Esophagus squamous epithelium (tissue), 4 donors: ENCODE measurements at regions not wholly inside any gene's neighbourhood (a gene's known extent, or its start where the extent isn't known, plus 50 kb on each side); places are given as distances from the start of the nearest gene placed in this dataset.

ENCODE experiments used
- POLR2A ChIP-seq, 4 donors: fragments of 450-650 bp; IDR thresholded peaks; one replicate each; pipeline ENCODE4 v1.6.1; 2017; ENCODE audit warnings: antibody characterized with exemption in 4 of 4, mild to moderate bottlenecking in 4 of 4, moderate library complexity in 3 of 4
- TF ChIP-seq, protein P1 (sequence below), 6 experiments: fragments of 450-650 bp in 4 of 6; fragments of 200-600 bp in 2 of 6; sonication (generic) in 2 of 6; IDR thresholded peaks; one replicate each; pipeline ENCODE4 v1.5.1; 2016 to 2019; ENCODE audit warnings: antibody characterized with exemption in 6 of 6, mild to moderate bottlenecking in 4 of 6, moderate library complexity in 4 of 6

DNA sequence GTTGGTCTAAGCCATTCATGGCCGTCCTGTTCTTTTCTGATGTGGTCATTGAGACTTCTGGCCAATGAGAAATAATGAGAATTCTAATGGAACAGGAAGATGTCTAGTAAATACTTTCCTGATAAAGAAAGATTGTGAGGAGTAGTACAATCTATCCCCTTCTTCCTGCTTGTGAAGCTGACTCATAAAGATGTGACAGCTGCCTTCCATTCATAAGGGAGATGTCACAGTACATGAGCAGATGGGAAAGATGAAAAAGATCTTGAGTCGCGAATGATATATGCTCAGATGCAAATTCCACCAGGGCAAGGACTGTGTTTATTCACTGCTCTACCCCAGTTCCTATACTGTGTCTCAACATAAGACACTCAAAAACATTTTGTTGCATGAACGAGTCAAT, 111.7 kb upstream of the FOXF1 start:
- TF ChIP-seq, protein P1, sequence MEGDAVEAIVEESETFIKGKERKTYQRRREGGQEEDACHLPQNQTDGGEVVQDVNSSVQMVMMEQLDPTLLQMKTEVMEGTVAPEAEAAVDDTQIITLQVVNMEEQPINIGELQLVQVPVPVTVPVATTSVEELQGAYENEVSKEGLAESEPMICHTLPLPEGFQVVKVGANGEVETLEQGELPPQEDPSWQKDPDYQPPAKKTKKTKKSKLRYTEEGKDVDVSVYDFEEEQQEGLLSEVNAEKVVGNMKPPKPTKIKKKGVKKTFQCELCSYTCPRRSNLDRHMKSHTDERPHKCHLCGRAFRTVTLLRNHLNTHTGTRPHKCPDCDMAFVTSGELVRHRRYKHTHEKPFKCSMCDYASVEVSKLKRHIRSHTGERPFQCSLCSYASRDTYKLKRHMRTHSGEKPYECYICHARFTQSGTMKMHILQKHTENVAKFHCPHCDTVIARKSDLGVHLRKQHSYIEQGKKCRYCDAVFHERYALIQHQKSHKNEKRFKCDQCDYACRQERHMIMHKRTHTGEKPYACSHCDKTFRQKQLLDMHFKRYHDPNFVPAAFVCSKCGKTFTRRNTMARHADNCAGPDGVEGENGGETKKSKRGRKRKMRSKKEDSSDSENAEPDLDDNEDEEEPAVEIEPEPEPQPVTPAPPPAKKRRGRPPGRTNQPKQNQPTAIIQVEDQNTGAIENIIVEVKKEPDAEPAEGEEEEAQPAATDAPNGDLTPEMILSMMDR (IDR thresholded peaks at IDR 0.05) = no peak
- no peak for TF ChIP-seq POLR2A (IDR thresholded peaks at IDR 0.05)
